Skin epidermis (tissue), 12 donors: ENCODE measurements at regions not wholly inside any gene's neighbourhood (a gene's known extent, or its start where the extent isn't known, plus 50 kb on each side); places are given as distances from the start of the nearest gene placed in this dataset.
A peak's percentile ranks its signal among the peaks of the same experiment; 100 is the strongest.
"Not testable (repeated sequence)": the region's sequence is repeated elsewhere in the genome, so short reads cannot be mapped to it uniquely, and the experiment has no call there.

ENCODE experiments used
- H3K27ac ChIP-seq, 21 experiments: fragments of 200-600 bp; sonication (generic) in 11 of 21; one replicate each; pipeline ENCODE4 v1.5.0; 2020; ENCODE audit warnings: mild to moderate bottlenecking in 3 of 21, inconsistent platforms in 2 of 21, moderate library complexity in 2 of 21
- H3K4me3 ChIP-seq, 7 experiments: fragments of 200-600 bp; sonication (generic) in 2 of 7; one replicate each; pipeline ENCODE4 v1.5.0; 2020; ENCODE audit warnings: inconsistent platforms in 2 of 7, mild to moderate bottlenecking in 2 of 7, moderate library complexity in 1 of 7

- Histone ChIP-seq H3K4me3 (no peak overlapping the region), H3K27ac (no peak overlapping the region)
Measured at GRCh38 chr4:111989817-111990216, 155.4 kb upstream of the FAM241A start.

GRCh38 chr4:111991163-111991562 is 154.1 kb upstream of the FAM241A start:
- Histone ChIP-seq H3K27ac (peak overlapping the region in 5 of 21 experiments; percentile 2 to 73 (median 45)), H3K4me3 (no peak overlapping the region)

- no peak overlapping the region for H3K4me3 ChIP-seq
- peak overlapping the region in 5 of 21 experiments; percentile 2 to 73 (median 45) for H3K27ac ChIP-seq
Measured at GRCh38 chr4:111991797-111992196, 153.5 kb upstream of the FAM241A start.

- no peak overlapping the region for H3K27ac ChIP-seq
Measured at GRCh38 chr4:111992351-111993168, 152.7 kb upstream of the FAM241A start.

GRCh38 chr4:111994392-111994791 is 150.9 kb upstream of the FAM241A start:
- no peak overlapping the region for H3K4me3 ChIP-seq
- no peak overlapping the region for H3K27ac ChIP-seq

More at GRCh38 chr4:111992351-111993168, 152.7 kb upstream of the FAM241A start:
- no peak overlapping the region for H3K4me3 ChIP-seq

- H3K27ac ChIP-seq, result no peak overlapping the region
- no peak overlapping the region for H3K4me3 ChIP-seq
Measured at GRCh38 chr4:111997785-111998184, 147.5 kb upstream of the FAM241A start.

- Histone ChIP-seq H3K27ac (no peak overlapping the region), H3K4me3 (no peak overlapping the region)
Measured at GRCh38 chr4:111999801-112000200, 145.5 kb upstream of the FAM241A start.

- H3K27ac ChIP-seq, result peak overlapping the region in 1 of 21 experiments; percentile 4
- no peak overlapping the region for H3K4me3 ChIP-seq
Measured at GRCh38 chr4:112001041-112001440, 144.2 kb upstream of the FAM241A start.

- peak overlapping the region in 1 of 21 experiments; percentile 8 for H3K27ac ChIP-seq
- H3K4me3 ChIP-seq, result no peak overlapping the region
Measured at GRCh38 chr4:112002248-112002661, 143.0 kb upstream of the FAM241A start.

- H3K4me3 ChIP-seq, result no peak overlapping the region
- H3K27ac ChIP-seq, result no peak overlapping the region
Measured at GRCh38 chr4:112003231-112003907, 141.9 kb upstream of the FAM241A start.

- H3K27ac ChIP-seq, result no peak overlapping the region
- no peak overlapping the region for H3K4me3 ChIP-seq
Measured at GRCh38 chr4:112005027-112005426, 140.2 kb upstream of the FAM241A start.

- no peak overlapping the region for H3K4me3 ChIP-seq
- H3K27ac ChIP-seq, result no peak overlapping the region
Measured at GRCh38 chr4:112007391-112007790, 137.9 kb upstream of the FAM241A start.

- no peak overlapping the region for H3K4me3 ChIP-seq
- no peak overlapping the region for H3K27ac ChIP-seq
Measured at GRCh38 chr4:112015960-112016359, 129.3 kb upstream of the FAM241A start.

- Histone ChIP-seq H3K4me3 (no peak overlapping the region), H3K27ac (no peak overlapping the region)
Measured at GRCh38 chr4:112023402-112023950, 121.8 kb upstream of the FAM241A start.

- H3K27ac ChIP-seq, result no peak overlapping the region
- H3K4me3 ChIP-seq, result no peak overlapping the region
Measured at GRCh38 chr4:112026058-112026457, 119.2 kb upstream of the FAM241A start.

GRCh38 chr4:112029771-112030171 is 115.5 kb upstream of the FAM241A start:
- Histone ChIP-seq H3K4me3 (no peak overlapping the region), H3K27ac (no peak overlapping the region)

GRCh38 chr4:112031712-112032328 is 113.4 kb upstream of the FAM241A start:
- H3K27ac ChIP-seq, result no peak overlapping the region
- no peak overlapping the region for H3K4me3 ChIP-seq

- Histone ChIP-seq H3K4me3 (no peak overlapping the region), H3K27ac (no peak overlapping the region)
Measured at GRCh38 chr4:112036886-112037285, 108.4 kb upstream of the FAM241A start.

GRCh38 chr4:112038861-112039260 is 106.4 kb upstream of the FAM241A start:
- H3K27ac ChIP-seq, result no peak overlapping the region
- no peak overlapping the region for H3K4me3 ChIP-seq

- not testable (repeated sequence) for H3K27ac ChIP-seq
Measured at GRCh38 chr4:112049119-112049518, 96.1 kb upstream of the FAM241A start.

More at GRCh38 chr4:112049119-112049518, 96.1 kb upstream of the FAM241A start:
- H3K4me3 ChIP-seq, result not testable (repeated sequence)
